Natural killer cell (primary cell): ENCODE measurements at regions not wholly inside any gene's neighbourhood (a gene's known extent, or its start where the extent isn't known, plus 50 kb on each side); places are given as distances from the start of the nearest gene placed in this dataset.

Experiments
- ATAC-seq, 3 donors: fragments of 150-1000 bp in 2 of 3; fragments of 200-7000 bp in 1 of 3; cut with Tn5 transposase; 1 replicate in 1 of 3; 2 replicates in 2 of 3; pipeline ENCODE4 v1.10.0; 2021; ENCODE audit warnings: mild to moderate bottlenecking in 2 of 3, moderate library complexity in 2 of 3
- DNase-seq, 2 donors: peaks; one replicate each; pipeline versions ENCODE4 v3.0.0 to v3.0.0-alpha.2; 2013 to 2021; ENCODE audit warnings: mixed read lengths in 1 of 2
- H3K27ac ChIP-seq: one replicate; pipeline ENCODE4 v1.5.1; 2013; ENCODE audit warnings: mild to moderate bottlenecking, low read length
- H3K27me3 ChIP-seq: one replicate; pipeline ENCODE4 v1.6.1; 2013; ENCODE audit warnings: low read length; ENCODE audit not compliant: control insufficient read depth, insufficient read depth
- H3K36me3 ChIP-seq: one replicate; pipeline ENCODE4 v1.6.1; 2013; ENCODE audit warnings: low read length; ENCODE audit not compliant: control insufficient read depth, insufficient read depth
- H3K4me1 ChIP-seq: one replicate; pipeline ENCODE4 v1.6.1; 2013; ENCODE audit warnings: low read length; ENCODE audit not compliant: control insufficient read depth, insufficient read depth
- H3K4me3 ChIP-seq: one replicate; pipeline ENCODE4 v1.5.1; 2013; ENCODE audit warnings: low read length
- H3K9me3 ChIP-seq: one replicate; pipeline ENCODE4 v1.6.1; 2013; ENCODE audit warnings: low read length; ENCODE audit not compliant: control insufficient read depth, insufficient read depth
- H3K27ac Mint-ChIP-seq, 2 donors: one replicate each; pipeline ENCODE4 v1.8.0; 2022; ENCODE audit warnings: mild to moderate bottlenecking in 2 of 2, mixed read lengths in 2 of 2, moderate library complexity in 1 of 2
- H3K27me3 Mint-ChIP-seq, 2 donors: one replicate each; pipeline ENCODE4 v1.8.0; 2022; ENCODE audit warnings: low read depth in 2 of 2, mixed read lengths in 2 of 2
- H3K36me3 Mint-ChIP-seq: one replicate; pipeline ENCODE4 v1.8.0; 2022; ENCODE audit warnings: mixed read lengths
- H3K4me1 Mint-ChIP-seq, 2 donors: one replicate each; pipeline ENCODE4 v1.8.0; 2022; ENCODE audit warnings: mixed read lengths in 2 of 2
- H3K4me3 Mint-ChIP-seq: one replicate; pipeline ENCODE4 v1.8.0; 2022; ENCODE audit warnings: mild to moderate bottlenecking, moderate library complexity, mixed read lengths
- H3K9me3 Mint-ChIP-seq, 2 donors: one replicate each; pipeline ENCODE4 v1.8.0; 2022; ENCODE audit warnings: mixed read lengths in 2 of 2
- whole genome bisulfite sequencing: methylation state at CpG from one replicate; pipeline ENCODE4 v1.1.7; 2013; ENCODE audit warnings: missing lambda C conversion rate; ENCODE audit not compliant: insufficient coverage; 5-methylcytosine and 5-hydroxymethylcytosine counted together
- intact Hi-C: fragments of 100-400 bp; cut with micrococcal nuclease; formaldehyde crosslinking; loops from one replicate; pipeline ENCODE4 v1.14.2; 2022
- TF ChIP-seq, protein P1 (sequence below): fragments of 200-600 bp; IDR thresholded peaks from one replicate; pipeline ENCODE4 v1.8.0; 2022; ENCODE audit warnings: antibody characterized with exemption

DNA sequence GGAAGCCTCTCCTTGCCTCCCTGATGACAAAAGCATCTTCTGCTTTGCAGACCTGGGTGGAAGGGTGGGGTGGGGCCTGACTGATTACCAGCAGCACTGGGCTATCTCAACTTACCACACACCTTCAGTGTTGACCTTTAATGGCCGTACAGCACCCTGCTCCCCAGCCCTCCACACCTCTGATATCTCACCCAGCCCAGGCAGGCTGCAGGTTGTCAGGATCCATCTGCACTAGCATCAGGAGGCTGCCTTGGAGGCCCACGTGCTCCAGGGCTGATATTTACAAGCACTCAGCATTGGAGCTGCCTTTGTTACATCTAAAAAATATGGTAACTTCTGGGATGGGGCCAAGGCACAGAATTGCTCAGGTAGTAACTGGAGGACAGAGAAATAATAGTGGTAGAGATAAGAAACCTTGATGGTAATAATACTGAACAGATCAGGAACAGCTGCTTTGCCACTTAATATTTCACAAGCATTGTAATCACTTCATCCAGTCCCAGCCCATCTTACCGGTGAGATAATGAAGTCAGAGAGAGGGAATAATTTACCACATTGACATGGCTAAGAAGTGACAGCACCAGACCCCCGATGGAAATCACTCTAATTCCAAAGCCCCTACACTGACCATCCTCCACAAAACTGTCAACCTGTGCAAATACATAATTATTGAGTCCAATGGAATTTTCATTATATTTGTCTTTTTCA is 125.2 kb upstream of the RFLNA start:
- ATAC-seq (no peak), DNase-seq (no peak)
- Histone ChIP-seq H3K4me1 (no peaks in the 10 kb centered on the region), H3K27me3 (no peaks in the 10 kb centered on the region), H3K9me3 (no peaks in the 10 kb centered on the region), H3K4me3 (no peak overlapping the region), H3K36me3 (no peaks in the 10 kb centered on the region), H3K27ac (no peak overlapping the region)
- intact Hi-C loops, result no loop called here
- Mint-ChIP-seq H3K27ac (no peak overlapping the region), H3K9me3 (no peaks in the 10 kb centered on the region), H3K4me1 (peaks cover 0 to 7% of the 10 kb centered on the region in 2 donors), H3K4me3 (no peak overlapping the region), H3K27me3 (peaks cover 6 to 20% of the 10 kb centered on the region in 2 donors), H3K36me3 (no peaks in the 10 kb centered on the region)
- WGBS, result 83% methylated on average over 4 of the region's 4 CpGs
- TF ChIP-seq, protein P1, sequence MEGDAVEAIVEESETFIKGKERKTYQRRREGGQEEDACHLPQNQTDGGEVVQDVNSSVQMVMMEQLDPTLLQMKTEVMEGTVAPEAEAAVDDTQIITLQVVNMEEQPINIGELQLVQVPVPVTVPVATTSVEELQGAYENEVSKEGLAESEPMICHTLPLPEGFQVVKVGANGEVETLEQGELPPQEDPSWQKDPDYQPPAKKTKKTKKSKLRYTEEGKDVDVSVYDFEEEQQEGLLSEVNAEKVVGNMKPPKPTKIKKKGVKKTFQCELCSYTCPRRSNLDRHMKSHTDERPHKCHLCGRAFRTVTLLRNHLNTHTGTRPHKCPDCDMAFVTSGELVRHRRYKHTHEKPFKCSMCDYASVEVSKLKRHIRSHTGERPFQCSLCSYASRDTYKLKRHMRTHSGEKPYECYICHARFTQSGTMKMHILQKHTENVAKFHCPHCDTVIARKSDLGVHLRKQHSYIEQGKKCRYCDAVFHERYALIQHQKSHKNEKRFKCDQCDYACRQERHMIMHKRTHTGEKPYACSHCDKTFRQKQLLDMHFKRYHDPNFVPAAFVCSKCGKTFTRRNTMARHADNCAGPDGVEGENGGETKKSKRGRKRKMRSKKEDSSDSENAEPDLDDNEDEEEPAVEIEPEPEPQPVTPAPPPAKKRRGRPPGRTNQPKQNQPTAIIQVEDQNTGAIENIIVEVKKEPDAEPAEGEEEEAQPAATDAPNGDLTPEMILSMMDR, result no peak

DNA sequence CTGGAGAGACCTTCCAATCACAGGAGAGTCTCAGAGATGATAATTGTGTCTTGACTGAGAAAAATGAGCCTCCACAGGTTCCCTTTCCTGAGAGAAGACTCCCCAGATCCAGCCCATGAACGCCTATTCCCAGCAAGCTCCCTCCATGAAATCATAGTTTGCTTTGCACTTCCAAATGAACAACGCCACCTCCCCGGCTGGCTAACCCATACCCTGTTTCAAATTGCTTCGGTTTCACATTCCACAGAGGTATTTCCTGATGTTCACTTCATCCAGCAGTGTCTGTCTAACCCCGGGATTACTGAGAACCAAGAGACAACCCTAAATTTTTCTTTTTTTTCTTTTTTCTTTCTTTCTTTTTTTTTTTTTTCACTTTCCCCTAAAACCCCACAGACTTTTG is 124.1 kb upstream of the RFLNA start:
- ATAC-seq (no peak), DNase-seq (no peak)
- Histone ChIP-seq H3K4me1 (no peaks in the 10 kb centered on the region), H3K27me3 (no peaks in the 10 kb centered on the region), H3K4me3 (no peak overlapping the region), H3K36me3 (no peaks in the 10 kb centered on the region), H3K9me3 (no peaks in the 10 kb centered on the region), H3K27ac (no peak overlapping the region)
- Mint-ChIP-seq H3K9me3 (no peaks in the 10 kb centered on the region), H3K36me3 (no peaks in the 10 kb centered on the region), H3K27ac (no peak overlapping the region), H3K4me3 (no peak overlapping the region), H3K4me1 (peaks cover 0 to 3% of the 10 kb centered on the region in 2 donors), H3K27me3 (peaks cover 0 to 30% of the 10 kb centered on the region in 2 donors)
- intact Hi-C loops, result no loop called here
- WGBS, result 88% methylated on average over 5 of the region's 5 CpGs
- TF ChIP-seq, protein P1, result no peak

DNA sequence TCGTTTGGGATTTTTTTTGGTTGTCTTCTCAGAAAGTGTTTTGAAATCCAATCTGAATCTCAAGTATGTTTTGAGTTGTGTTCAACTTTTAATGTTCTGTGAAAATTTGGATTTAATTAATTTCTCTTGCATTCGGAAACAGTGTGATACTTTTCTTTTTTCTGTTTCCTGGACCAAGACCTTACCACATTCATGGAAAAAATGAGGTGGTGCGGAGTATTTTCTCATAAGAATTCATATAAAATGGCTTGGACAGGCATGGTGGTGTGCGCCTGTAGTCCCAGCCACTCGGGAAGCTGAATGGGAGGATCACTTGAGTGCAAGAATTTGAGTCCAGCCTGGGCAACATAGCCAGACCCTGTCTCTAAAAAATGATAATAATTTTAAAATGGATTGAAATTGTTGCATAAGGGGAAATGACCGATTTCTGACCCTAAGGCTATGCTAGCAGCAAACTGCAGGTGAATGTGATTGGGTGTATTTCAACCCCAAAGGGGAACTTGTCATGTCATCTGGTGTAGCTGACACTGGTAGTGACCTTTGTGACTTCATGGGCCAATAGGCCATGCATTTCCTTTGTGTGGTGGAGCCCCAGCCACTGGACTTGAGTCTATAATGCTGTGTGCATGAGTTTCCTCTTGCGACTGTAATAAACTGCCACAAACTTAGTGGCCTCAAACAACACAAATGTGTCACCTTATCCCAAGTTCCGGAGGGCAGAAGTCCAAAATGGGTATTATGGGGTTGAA is 123.5 kb upstream of the RFLNA start:
- Histone ChIP-seq H3K9me3 (no peaks in the 10 kb centered on the region), H3K36me3 (no peaks in the 10 kb centered on the region), H3K4me3 (no peak overlapping the region), H3K27me3 (no peaks in the 10 kb centered on the region), H3K27ac (no peak overlapping the region), H3K4me1 (no peaks in the 10 kb centered on the region)
- Mint-ChIP-seq H3K4me3 (no peak overlapping the region), H3K9me3 (no peaks in the 10 kb centered on the region), H3K36me3 (no peaks in the 10 kb centered on the region), H3K27ac (no peak overlapping the region), H3K27me3 (peaks cover 0 to 36% of the 10 kb centered on the region in 2 donors), H3K4me1 (no peaks in the 10 kb centered on the region)
- TF ChIP-seq, protein P1, result no peak
- intact Hi-C loops, result no loop called here
- WGBS, result 87% methylated on average over 8 of the region's 8 CpGs
- DNase-seq, result no peak
- no peak for ATAC-seq
